H1 (cell line): ENCODE measurements at regions not wholly inside any gene's neighbourhood (a gene's known extent, or its start where the extent isn't known, plus 50 kb on each side); places are given as distances from the start of the nearest gene placed in this dataset.

ENCODE experiments used
- ATF3 ChIP-seq: IDR thresholded peaks from 2 replicates; pipeline ENCODE4 v1.6.1; 2011; ENCODE audit warnings: low read depth, mild to moderate bottlenecking, low read length; ENCODE audit not compliant: insufficient read depth
- BRCA1 ChIP-seq: IDR thresholded peaks from 2 replicates; pipeline ENCODE4 v1.6.1; 2012; ENCODE audit warnings: low read depth, low read length, improper control_type of control experiment
- CEBPB ChIP-seq: IDR thresholded peaks from 2 replicates; pipeline ENCODE4 v1.6.1; 2012; ENCODE audit warnings: low read depth, low read length
- TAF7 ChIP-seq: optimal IDR thresholded peaks from 2 replicates; pipeline ENCODE3; 2011; ENCODE audit warnings: low read depth, mild to moderate bottlenecking, inconsistent platforms, low read length, moderate library complexity, borderline replicate concordance
- YY1 ChIP-seq: IDR thresholded peaks from 2 replicates; pipeline ENCODE4 v1.6.1; 2011; ENCODE audit warnings: low read depth, mild to moderate bottlenecking, low read length
- ZNF274 ChIP-seq: IDR thresholded peaks from 2 replicates; pipeline ENCODE4 v1.7.0; 2012; ENCODE audit warnings: low read length, borderline replicate concordance; ENCODE audit errors: extremely low read depth
- TF ChIP-seq, protein P1 (sequence below): fragments of 300-600 bp; sonication (generic); IDR thresholded peaks from 2 replicates; pipeline ENCODE4 v1.7.1; 2012; ENCODE audit warnings: low read length, moderate library complexity, mild to moderate bottlenecking, inconsistent platforms; ENCODE audit not compliant: insufficient replicate concordance
- TF ChIP-seq, protein P2 (sequence below), 3 experiments: IDR thresholded peaks; 1 replicate in 2 of 3; 2 replicates in 1 of 3; pipeline versions ENCODE4 v1.5.1 to v1.6.1; 2011; ENCODE audit warnings: low read length in 3 of 3, mild to moderate bottlenecking in 3 of 3, inconsistent platforms in 2 of 3, low read depth in 1 of 3, moderate library complexity in 1 of 3; ENCODE audit not compliant: insufficient read depth in 1 of 3; ENCODE audit errors: control extremely low read depth in 1 of 3

DNA sequence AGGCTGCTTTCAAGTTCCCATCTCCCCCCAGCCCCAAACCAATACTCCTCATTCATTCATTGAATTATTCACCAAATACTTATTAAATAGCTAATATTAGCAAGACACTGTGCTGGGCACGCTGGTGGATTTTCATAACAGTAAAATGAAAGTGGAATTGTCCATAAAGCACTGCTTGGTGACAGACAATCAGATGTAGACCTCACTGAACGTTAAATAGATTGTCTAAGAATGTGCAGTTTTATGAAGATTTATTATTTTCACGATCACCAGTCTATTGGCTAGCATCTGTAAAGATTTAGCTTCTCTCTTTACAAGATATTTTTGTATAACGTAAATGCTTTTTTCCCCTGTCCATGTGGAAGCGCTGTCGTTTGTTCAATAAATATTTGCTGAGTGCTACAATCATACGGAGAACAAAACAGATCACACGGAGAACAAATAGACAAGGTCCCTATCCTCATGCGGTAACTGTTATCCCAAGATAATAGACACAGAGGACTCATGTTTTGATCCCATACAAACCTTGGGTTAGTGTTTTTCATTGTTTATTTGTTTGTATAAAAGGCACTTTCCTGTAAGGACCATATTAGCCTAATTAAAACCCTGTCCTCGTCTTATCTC is 397.6 kb downstream of the BCAT1 start (continued):
- TF ChIP-seq, protein P1, sequence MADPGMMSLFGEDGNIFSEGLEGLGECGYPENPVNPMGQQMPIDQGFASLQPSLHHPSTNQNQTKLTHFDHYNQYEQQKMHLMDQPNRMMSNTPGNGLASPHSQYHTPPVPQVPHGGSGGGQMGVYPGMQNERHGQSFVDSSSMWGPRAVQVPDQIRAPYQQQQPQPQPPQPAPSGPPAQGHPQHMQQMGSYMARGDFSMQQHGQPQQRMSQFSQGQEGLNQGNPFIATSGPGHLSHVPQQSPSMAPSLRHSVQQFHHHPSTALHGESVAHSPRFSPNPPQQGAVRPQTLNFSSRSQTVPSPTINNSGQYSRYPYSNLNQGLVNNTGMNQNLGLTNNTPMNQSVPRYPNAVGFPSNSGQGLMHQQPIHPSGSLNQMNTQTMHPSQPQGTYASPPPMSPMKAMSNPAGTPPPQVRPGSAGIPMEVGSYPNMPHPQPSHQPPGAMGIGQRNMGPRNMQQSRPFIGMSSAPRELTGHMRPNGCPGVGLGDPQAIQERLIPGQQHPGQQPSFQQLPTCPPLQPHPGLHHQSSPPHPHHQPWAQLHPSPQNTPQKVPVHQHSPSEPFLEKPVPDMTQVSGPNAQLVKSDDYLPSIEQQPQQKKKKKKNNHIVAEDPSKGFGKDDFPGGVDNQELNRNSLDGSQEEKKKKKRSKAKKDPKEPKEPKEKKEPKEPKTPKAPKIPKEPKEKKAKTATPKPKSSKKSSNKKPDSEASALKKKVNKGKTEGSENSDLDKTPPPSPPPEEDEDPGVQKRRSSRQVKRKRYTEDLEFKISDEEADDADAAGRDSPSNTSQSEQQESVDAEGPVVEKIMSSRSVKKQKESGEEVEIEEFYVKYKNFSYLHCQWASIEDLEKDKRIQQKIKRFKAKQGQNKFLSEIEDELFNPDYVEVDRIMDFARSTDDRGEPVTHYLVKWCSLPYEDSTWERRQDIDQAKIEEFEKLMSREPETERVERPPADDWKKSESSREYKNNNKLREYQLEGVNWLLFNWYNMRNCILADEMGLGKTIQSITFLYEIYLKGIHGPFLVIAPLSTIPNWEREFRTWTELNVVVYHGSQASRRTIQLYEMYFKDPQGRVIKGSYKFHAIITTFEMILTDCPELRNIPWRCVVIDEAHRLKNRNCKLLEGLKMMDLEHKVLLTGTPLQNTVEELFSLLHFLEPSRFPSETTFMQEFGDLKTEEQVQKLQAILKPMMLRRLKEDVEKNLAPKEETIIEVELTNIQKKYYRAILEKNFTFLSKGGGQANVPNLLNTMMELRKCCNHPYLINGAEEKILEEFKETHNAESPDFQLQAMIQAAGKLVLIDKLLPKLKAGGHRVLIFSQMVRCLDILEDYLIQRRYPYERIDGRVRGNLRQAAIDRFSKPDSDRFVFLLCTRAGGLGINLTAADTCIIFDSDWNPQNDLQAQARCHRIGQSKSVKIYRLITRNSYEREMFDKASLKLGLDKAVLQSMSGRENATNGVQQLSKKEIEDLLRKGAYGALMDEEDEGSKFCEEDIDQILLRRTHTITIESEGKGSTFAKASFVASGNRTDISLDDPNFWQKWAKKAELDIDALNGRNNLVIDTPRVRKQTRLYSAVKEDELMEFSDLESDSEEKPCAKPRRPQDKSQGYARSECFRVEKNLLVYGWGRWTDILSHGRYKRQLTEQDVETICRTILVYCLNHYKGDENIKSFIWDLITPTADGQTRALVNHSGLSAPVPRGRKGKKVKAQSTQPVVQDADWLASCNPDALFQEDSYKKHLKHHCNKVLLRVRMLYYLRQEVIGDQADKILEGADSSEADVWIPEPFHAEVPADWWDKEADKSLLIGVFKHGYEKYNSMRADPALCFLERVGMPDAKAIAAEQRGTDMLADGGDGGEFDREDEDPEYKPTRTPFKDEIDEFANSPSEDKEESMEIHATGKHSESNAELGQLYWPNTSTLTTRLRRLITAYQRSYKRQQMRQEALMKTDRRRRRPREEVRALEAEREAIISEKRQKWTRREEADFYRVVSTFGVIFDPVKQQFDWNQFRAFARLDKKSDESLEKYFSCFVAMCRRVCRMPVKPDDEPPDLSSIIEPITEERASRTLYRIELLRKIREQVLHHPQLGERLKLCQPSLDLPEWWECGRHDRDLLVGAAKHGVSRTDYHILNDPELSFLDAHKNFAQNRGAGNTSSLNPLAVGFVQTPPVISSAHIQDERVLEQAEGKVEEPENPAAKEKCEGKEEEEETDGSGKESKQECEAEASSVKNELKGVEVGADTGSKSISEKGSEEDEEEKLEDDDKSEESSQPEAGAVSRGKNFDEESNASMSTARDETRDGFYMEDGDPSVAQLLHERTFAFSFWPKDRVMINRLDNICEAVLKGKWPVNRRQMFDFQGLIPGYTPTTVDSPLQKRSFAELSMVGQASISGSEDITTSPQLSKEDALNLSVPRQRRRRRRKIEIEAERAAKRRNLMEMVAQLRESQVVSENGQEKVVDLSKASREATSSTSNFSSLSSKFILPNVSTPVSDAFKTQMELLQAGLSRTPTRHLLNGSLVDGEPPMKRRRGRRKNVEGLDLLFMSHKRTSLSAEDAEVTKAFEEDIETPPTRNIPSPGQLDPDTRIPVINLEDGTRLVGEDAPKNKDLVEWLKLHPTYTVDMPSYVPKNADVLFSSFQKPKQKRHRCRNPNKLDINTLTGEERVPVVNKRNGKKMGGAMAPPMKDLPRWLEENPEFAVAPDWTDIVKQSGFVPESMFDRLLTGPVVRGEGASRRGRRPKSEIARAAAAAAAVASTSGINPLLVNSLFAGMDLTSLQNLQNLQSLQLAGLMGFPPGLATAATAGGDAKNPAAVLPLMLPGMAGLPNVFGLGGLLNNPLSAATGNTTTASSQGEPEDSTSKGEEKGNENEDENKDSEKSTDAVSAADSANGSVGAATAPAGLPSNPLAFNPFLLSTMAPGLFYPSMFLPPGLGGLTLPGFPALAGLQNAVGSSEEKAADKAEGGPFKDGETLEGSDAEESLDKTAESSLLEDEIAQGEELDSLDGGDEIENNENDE, result no peak
- TF ChIP-seq CEBPB (no peak), ZNF274 (no peak), TAF7 (no peak), ATF3 (no peak), YY1 (no peak), BRCA1 (no peak)
- TF ChIP-seq, protein P2, sequence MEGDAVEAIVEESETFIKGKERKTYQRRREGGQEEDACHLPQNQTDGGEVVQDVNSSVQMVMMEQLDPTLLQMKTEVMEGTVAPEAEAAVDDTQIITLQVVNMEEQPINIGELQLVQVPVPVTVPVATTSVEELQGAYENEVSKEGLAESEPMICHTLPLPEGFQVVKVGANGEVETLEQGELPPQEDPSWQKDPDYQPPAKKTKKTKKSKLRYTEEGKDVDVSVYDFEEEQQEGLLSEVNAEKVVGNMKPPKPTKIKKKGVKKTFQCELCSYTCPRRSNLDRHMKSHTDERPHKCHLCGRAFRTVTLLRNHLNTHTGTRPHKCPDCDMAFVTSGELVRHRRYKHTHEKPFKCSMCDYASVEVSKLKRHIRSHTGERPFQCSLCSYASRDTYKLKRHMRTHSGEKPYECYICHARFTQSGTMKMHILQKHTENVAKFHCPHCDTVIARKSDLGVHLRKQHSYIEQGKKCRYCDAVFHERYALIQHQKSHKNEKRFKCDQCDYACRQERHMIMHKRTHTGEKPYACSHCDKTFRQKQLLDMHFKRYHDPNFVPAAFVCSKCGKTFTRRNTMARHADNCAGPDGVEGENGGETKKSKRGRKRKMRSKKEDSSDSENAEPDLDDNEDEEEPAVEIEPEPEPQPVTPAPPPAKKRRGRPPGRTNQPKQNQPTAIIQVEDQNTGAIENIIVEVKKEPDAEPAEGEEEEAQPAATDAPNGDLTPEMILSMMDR (IDR thresholded peaks at IDR 0.05; ENCODE audit: control extremely low read depth in 1 of 3, insufficient read depth in 1 of 3, low read depth in 1 of 3, low read length in 3 of 3), result no peak
